ENCODE measurements at regions not wholly inside any gene's neighbourhood (a gene's known extent, or its start where the extent isn't known, plus 50 kb on each side); places are given as distances from the start of the nearest gene placed in this dataset.

- Histone ChIP-seq H3K36me3 (ENCODE audit: insufficient read depth, low read length) (no peaks in the 10 kb centered on the region), H3K9me3 (ENCODE audit: low read length) (no peaks in the 10 kb centered on the region), H3K27me3 (ENCODE audit: insufficient read depth, low read depth, low read length) (no peaks in the 10 kb centered on the region), H3K4me2 (ENCODE audit: low read length) (no peak overlapping the region), H3F3A (ENCODE audit: insufficient read depth, low read length, poor library complexity, severe bottlenecking) (no peaks in the 10 kb centered on the region), H3K27ac (ENCODE audit: low read length) (no peak overlapping the region), H2AFZ (ENCODE audit: low read depth, low read length) (no peak overlapping the region), H4K20me1 (ENCODE audit: insufficient read depth) (no peaks in the 10 kb centered on the region), H3K9me2 (ENCODE audit: insufficient read depth, low read length) (no peaks in the 10 kb centered on the region), H3K79me2 (replicated peaks; ENCODE audit: insufficient read depth, low read length) (no peaks in the 10 kb centered on the region), H3K4me3 (ENCODE audit: low read length) (no peak overlapping the region), H3K9ac (ENCODE audit: low read length) (no peak overlapping the region)
- TF ChIP-seq MXI1 (conservative IDR thresholded peaks at IDR 0.05; ENCODE audit: poor library complexity, severe bottlenecking) (no peak), EZH2 (IDR thresholded peaks at IDR 0.05; ENCODE audit: borderline replicate concordance, insufficient read depth, low read length, poor library complexity, severe bottlenecking) (no peak)
These were observed 306.2 kb downstream of the GALC start for GRCh38 chr14:87686746-87687145.

DNA sequence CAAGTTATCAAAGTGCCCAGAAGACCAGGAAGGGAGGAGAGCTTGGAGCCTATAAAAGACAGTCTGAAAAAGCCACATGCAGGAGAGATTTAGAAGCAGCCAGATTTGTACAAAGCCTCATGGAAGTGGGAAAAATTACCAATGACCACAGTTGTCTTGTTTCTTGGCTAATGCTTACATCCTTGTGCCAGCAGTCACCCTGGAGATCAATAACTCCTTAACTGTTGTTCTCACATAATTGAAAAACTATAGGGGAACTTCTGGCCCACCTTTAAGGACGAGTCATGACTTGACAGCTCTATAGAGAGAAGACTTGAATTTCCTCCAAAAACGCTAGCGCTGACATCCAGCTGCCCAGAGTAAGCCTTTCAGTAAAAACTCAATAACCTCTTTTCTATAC lies 313.1 kb downstream of the GALC start:
- no peak overlapping the region for H3K27ac ChIP-seq (ENCODE audit: low read length)
- H3K4me2 ChIP-seq (ENCODE audit: low read length): no peak overlapping the region
- no peaks in the 10 kb centered on the region for H3F3A ChIP-seq (ENCODE audit: insufficient read depth, low read length, poor library complexity, severe bottlenecking)
- H4K20me1 ChIP-seq (ENCODE audit: insufficient read depth): no peaks in the 10 kb centered on the region
- H3K9ac ChIP-seq (ENCODE audit: low read length): no peak overlapping the region
- no peaks in the 10 kb centered on the region for H3K79me2 ChIP-seq (replicated peaks; ENCODE audit: insufficient read depth, low read length)
- H3K9me3 ChIP-seq (ENCODE audit: low read length): no peaks in the 10 kb centered on the region
- H3K4me3 ChIP-seq (ENCODE audit: low read length): no peak overlapping the region
- H2AFZ ChIP-seq (ENCODE audit: low read depth, low read length): no peak overlapping the region
- H3K36me3 ChIP-seq (ENCODE audit: insufficient read depth, low read length): no peaks in the 10 kb centered on the region
- no peaks in the 10 kb centered on the region for H3K9me2 ChIP-seq (ENCODE audit: insufficient read depth, low read length)
- no peaks in the 10 kb centered on the region for H3K27me3 ChIP-seq (ENCODE audit: insufficient read depth, low read depth, low read length)
- TF ChIP-seq SMC3 (conservative IDR thresholded peaks at IDR 0.05; ENCODE audit: poor library complexity) (no peak), MXI1 (conservative IDR thresholded peaks at IDR 0.05; ENCODE audit: poor library complexity, severe bottlenecking) (no peak), REST (IDR thresholded peaks at IDR 0.05; ENCODE audit: borderline replicate concordance) (no peak), POLR2AphosphoS5 (IDR thresholded peaks at IDR 0.05) (no peak), RAD21 (conservative IDR thresholded peaks at IDR 0.05) (no peak), TAF1 (IDR thresholded peaks at IDR 0.05; ENCODE audit: low read depth) (no peak), EP300 (conservative IDR thresholded peaks at IDR 0.05; ENCODE audit: poor library complexity, severe bottlenecking) (no peak), EZH2 (IDR thresholded peaks at IDR 0.05; ENCODE audit: borderline replicate concordance, insufficient read depth, low read length, poor library complexity, severe bottlenecking) (no peak)
- TF ChIP-seq, protein P1, sequence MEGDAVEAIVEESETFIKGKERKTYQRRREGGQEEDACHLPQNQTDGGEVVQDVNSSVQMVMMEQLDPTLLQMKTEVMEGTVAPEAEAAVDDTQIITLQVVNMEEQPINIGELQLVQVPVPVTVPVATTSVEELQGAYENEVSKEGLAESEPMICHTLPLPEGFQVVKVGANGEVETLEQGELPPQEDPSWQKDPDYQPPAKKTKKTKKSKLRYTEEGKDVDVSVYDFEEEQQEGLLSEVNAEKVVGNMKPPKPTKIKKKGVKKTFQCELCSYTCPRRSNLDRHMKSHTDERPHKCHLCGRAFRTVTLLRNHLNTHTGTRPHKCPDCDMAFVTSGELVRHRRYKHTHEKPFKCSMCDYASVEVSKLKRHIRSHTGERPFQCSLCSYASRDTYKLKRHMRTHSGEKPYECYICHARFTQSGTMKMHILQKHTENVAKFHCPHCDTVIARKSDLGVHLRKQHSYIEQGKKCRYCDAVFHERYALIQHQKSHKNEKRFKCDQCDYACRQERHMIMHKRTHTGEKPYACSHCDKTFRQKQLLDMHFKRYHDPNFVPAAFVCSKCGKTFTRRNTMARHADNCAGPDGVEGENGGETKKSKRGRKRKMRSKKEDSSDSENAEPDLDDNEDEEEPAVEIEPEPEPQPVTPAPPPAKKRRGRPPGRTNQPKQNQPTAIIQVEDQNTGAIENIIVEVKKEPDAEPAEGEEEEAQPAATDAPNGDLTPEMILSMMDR (IDR thresholded peaks at IDR 0.05; ENCODE audit: poor library complexity, severe bottlenecking): no peak

GRCh38 chr14:87678624-87679023 lies 314.4 kb downstream of the GALC start:
- no peak overlapping the region for H2AFZ ChIP-seq (ENCODE audit: low read depth, low read length)
- TF ChIP-seq MXI1 (conservative IDR thresholded peaks at IDR 0.05; ENCODE audit: poor library complexity, severe bottlenecking): no peak
- no peak for TF ChIP-seq RAD21 (conservative IDR thresholded peaks at IDR 0.05)
- no peak for TF ChIP-seq EP300 (conservative IDR thresholded peaks at IDR 0.05; ENCODE audit: poor library complexity, severe bottlenecking)
- TF ChIP-seq, protein P1 (IDR thresholded peaks at IDR 0.05; ENCODE audit: poor library complexity, severe bottlenecking): no peak
- TF ChIP-seq EZH2 (IDR thresholded peaks at IDR 0.05; ENCODE audit: borderline replicate concordance, insufficient read depth, low read length, poor library complexity, severe bottlenecking): no peak
- TF ChIP-seq REST (IDR thresholded peaks at IDR 0.05; ENCODE audit: borderline replicate concordance): no peak
- TF ChIP-seq SMC3 (conservative IDR thresholded peaks at IDR 0.05; ENCODE audit: poor library complexity): no peak
- no peaks in the 10 kb centered on the region for H3K79me2 ChIP-seq (replicated peaks; ENCODE audit: insufficient read depth, low read length)
- H3F3A ChIP-seq (ENCODE audit: insufficient read depth, low read length, poor library complexity, severe bottlenecking): no peaks in the 10 kb centered on the region
- H4K20me1 ChIP-seq (ENCODE audit: insufficient read depth): no peaks in the 10 kb centered on the region
- H3K27me3 ChIP-seq (ENCODE audit: insufficient read depth, low read depth, low read length): no peaks in the 10 kb centered on the region
- no peaks in the 10 kb centered on the region for H3K36me3 ChIP-seq (ENCODE audit: insufficient read depth, low read length)
- no peaks in the 10 kb centered on the region for H3K9me3 ChIP-seq (ENCODE audit: low read length)
- H3K27ac ChIP-seq (ENCODE audit: low read length): no peak overlapping the region
- no peak overlapping the region for H3K4me3 ChIP-seq (ENCODE audit: low read length)
- no peak overlapping the region for H3K4me2 ChIP-seq (ENCODE audit: low read length)
- H3K9ac ChIP-seq (ENCODE audit: low read length): no peak overlapping the region
- no peaks in the 10 kb centered on the region for H3K9me2 ChIP-seq (ENCODE audit: insufficient read depth, low read length)
